HG02571 (cell line): ENCODE measurements at regions not wholly inside any gene's neighbourhood (a gene's known extent, or its start where the extent isn't known, plus 50 kb on each side); places are given as distances from the start of the nearest gene placed in this dataset.

Experiments
- ATAC-seq: cut with Tn5 transposase; IDR thresholded peaks from one replicate; pipeline ENCODE4 v1.9.1; 2021; ENCODE audit warnings: mild to moderate bottlenecking, moderate library complexity; ENCODE audit not compliant: unreplicated experiment

DNA sequence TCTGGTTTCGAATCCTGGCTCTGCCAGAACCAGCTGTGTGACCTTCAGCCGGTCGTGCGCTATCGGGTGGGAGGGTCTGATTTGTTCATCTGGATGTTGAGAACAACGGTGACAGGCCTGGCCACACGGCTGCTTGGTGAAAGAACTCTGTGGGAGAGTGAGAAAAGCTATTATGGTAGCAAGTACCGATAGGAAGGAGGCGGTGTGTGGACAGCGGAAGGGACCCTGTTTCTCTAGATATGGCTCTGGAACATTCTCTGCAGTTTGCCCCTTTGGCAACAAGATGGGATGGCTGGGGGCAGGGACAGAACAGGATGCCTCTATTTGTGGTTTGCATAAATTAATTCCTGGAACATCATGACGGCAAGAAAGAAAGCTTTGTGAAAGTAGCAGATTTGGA is 347.3 kb downstream of the AACS start:
- no peak for ATAC-seq

DNA sequence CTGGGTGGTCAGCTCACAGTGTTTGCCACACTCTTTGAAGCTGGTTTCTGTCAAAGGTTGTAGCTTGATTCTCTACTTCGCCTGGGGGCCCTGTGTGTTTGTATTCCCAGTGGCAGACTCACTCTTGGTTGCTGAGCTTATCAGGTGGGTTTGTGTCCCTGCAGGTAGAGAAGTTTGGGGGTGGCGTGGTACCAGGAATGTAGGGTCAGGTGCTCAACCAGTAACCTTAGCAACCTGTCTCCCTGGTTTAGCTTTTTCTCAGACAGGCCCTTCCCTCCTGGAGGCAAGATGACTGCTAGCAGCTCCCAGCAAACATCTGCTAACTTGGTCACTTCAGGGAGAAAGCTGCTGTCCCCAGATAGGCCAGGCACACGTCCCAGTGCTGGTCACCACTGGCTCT is 352.2 kb downstream of the AACS start:
- ATAC-seq, result no peak

DNA sequence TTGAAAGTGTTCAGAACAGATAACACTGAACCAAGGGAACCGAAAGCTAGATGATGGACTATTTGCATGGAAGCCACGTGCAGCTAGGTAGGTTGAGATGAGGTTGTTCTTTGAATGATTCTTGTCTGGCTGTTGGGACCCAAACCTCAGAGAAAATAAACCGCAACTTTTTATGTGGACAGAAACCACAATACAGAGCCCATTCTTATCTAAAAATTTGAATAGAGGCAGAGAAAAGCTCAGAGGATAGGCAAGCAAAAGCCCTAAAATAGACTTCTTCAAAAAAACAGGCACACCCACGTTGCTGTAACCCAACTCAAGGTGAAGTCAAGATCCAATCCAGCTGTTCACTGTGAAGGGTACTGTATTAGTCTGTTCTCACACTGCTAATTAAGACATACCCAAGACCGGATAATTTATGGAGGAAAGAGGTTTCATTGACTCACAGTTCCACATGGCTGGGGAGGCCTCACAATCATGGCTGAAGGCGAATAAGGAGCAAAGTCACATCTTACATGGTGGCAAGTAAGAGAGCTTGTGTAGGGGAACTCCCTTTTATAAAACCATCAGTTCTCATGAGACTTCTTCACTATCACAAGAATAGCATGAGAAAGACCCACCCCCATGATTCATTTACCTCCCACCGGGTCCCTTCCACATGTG is 353.8 kb downstream of the AACS start:
- ATAC-seq, result no peak

DNA sequence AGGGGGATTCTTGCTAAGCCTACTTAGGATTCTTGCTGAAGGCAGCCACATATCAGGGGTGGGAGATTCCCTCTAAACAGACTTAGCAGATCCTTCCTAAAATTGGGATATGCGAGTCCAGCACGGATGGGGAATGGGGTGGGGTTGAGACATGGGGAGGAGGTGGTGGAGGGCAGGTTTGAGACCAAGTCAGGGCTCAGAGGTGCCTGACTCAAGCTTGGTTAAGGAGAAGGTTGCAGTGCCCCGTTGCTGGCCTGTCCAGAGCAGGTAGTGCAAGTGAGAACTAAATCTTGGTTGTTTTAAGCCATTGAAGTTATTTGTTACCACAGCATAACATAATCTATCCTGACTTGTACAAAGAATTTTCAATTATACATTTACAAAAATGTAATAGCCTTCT is 359.7 kb downstream of the AACS start:
- no peak for ATAC-seq

DNA sequence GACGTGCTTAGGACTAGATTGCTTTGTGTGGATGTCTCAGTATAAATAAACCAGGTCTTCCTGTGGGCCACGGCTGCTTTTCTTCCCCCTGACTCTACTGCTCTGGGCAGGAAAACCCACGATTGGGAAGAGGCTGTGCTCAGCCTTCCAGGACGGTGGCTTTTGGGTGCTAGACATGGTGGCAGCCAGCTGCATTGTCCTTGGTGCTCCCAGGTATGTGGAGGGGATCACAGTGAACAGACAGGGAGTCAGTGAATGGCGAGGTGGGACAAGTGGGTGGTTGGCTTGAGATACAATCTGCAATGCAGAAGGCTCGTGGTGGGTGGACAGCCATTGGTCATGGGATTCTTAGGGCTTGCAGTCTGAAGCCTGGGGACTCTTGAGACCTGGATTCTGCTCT is 366.3 kb downstream of the AACS start:
- ATAC-seq, result no peak

DNA sequence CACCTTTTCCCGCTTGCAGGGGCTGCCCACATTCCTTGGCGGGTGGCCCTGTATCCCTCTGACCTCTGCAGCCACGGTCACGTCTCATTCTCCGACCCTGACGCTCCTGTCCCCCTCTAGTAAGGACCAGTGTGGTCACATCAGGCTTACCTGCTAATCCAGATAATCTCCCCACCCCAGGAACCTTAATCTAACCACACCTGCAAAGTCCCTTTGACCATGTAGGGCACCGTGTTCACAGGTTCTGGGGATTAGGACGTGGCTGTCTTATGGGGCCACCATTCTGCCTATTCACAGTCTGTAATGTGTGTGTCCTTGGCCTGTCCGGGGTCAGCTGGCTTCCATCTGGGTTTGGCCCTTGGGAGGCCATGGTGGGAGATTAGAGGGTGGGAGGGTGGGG is 368.9 kb downstream of the AACS start:
- ATAC-seq, result no peak

DNA sequence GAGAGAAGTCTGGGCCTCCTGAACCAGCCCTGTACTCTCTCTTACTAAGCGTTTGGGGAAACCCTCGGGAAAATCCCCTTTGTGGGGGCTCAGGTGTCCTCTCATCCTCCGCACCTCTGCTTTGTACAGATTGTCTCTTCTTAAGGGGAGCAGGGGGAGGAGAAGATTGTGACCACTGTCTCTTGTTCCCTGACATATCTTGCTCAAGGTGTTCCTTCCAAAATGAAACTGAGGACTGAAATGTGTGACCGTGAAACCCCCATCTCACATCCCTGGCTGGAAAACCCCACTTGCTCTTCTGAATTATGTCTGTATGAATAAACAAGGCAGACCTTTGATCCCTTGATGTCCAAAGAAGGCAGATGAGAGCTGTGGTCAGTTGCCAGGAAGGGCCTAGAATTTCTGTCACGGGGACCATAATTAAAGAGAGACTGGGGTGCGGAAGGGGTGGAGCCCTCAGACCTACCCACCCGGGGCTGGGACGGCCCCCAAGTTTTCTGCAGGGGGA is 369.8 kb downstream of the AACS start:
- ATAC-seq, result peak; percentile 73

DNA sequence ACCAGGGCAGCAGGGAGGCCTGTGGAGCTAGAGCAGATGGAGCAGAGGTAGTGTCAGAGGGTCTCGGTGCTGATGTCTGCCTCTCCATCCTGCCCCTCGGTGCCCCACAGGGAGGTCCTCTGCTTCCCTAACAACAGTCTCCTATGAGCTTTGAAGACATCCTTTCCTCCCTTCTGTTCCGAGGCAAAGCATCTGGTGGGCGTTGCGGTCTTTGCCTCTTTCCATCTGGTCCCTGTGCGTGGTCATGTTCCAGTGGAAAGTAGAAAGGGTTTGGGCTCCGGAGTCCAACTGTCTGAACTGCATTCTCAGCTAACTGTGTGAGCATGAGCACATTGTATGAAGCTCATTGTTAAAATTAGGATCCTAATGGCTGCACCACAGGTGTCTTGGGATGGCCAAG is 370.6 kb downstream of the AACS start:
- no peak for ATAC-seq

DNA sequence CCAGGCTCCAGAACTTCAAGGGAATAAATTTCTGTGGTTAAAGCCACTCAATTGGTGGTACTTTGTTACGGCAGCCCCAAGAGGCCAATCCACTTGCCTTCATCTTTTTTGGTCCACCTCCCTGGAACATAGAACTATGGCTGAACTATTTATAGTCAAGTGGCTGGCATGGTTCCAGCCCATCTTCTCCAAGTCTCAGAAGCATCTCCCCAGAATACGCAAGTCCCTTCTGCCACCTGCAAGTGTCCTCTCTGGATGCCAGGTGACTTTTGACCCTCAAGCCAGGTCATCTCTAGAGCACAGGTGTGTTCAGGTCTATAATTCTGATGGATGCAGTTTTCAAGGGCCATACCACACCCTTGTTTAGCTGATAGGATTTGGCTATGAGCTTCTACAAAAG is 371.5 kb downstream of the AACS start:
- ATAC-seq, result no peak

DNA sequence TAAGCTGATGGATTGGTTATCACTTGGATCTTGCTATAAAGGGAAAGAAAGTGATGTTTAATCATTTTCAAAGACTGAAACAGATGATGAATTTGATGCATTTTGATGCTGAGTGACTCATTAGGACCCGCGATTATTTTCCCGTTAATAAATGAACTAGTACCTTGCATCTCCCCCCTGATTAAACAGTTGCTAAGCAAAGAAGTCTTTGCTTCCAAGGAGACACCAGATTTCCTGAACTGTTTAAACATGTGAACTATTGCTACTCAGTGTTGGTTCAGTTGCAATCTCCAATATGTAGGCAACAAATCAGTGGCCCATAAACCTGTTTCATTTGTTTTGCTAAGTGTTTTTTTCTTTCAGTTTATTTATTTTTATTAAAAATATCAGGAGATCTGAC is 375.2 kb downstream of the AACS start:
- no peak for ATAC-seq

DNA sequence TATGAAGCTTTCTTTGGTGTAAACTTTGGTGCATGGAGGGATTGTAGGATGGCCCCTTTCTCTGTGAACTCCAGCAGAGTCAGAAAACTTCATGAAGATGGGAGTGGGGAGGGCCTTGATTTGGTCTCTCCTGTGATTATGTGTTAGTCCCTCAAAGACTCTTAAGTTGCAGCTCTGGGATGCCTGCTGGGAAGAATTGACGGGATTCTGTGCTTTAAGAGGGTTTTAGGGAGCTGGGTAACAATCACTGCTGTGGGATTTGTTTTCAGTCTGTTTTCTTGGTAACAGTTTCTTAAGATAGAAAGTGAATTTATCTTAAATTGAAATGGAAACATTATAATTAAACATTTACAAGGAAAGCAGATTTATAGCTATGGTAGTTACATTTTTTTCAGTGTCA is 378.1 kb downstream of the AACS start:
- ATAC-seq, result no peak

DNA sequence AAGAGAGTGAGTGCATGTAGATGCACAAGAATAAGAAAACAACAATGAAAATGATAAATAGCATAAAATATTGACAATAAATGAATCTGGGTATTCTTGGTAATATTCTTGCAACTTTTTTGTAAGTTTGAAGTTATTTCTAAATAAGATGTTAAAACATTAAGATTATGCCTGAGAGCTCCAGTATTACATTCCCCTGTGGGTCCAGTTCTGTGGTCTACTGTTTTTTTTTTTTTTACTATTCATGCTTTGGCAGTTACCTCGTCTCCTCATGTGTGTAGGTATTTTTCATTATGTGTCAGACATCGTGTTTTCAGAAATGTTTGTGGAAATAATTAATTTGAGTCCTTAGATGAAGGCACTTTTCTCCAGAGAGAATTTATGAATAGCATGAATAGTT is 386.2 kb downstream of the AACS start:
- ATAC-seq, result no peak

DNA sequence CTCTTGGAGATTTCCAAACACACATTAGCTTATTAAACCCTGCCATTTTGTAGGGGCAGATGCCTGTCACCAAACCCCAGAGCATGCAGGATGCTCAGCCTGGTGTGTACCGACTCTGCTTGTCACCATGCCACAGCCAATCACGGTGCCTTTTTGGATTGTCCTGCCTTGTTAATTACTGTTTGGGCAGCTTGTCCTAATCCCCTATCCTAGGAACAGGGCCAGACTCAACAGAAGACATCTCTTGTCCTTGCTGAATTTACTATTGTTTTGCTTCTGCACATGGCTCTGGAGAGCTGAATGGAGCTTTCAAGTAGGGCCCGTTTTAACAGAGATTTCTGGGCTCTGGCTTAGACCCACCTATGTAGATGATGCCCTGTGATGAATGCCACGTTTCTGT is 388.5 kb downstream of the AACS start:
- no peak for ATAC-seq

DNA sequence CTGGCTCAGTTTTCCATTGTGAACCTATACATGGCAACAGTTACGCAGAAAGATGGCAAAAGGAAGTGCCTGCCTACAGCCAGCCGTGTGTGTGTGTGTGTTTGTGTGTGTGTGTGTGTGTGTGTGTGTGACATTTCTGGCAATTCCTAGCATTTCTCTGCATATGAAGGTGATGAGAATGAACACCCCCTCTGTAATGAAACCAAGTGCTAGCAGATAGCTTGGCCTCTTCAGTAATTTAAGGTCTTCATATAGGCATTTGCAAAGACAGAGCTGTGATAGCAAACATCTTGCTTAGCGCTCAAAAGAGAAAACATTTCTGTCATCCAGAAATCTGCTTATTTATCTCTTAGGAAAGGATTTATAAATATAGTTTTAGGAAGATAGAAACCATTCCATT is 389.1 kb downstream of the AACS start:
- ATAC-seq, result no peak

DNA sequence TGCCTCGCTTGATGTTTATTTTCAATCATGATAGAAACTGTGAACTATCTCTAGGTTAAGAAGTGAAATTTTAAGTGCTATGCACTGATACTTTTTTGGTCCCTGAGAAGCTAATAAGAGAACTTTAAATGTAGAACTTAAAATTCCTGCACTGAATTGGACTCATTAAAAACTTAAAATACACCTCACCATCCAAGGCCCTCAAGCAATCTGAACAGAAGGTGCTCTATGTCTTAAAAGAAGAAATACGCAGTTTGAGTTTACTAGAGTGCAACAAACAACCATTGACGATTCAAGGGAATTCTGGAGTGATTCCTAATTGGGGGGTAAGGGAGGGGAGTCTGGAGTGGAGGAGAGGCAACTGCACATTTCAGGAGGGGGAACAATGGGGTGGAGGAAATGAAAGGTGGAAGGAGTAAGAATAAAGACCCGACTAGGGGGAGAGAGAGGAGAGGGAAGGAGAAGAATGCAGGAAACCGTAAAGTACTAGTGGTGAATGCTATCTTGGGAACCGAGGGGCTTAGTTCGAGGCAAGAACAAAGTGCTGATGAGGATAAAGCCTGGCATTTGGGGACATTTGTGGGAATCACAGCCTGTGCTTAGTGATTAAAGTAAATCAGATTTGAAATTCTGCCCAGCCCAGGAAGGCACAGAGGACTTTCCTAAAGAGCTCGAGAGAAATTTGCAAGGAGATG is 389.7 kb downstream of the AACS start:
- no peak for ATAC-seq

DNA sequence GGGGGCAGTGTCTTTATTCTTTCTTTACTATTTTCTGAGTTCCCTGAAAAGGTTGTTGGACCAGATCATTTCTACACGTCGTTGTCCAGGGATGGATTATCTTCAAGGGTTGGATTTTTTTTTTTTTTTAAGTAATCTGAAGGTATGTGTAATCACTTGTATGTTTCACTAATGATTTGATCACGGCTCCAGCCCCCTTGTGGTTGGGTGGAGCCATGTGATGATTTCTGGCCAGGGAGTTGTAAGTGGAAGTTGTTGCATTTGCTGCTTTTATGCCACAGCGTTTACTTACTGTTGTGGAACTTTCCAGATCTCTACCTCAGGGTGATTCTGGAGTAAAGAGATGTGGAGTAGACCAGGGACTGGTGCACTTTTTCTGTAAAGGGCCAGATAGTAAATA is 390.3 kb downstream of the AACS start:
- no peak for ATAC-seq

DNA sequence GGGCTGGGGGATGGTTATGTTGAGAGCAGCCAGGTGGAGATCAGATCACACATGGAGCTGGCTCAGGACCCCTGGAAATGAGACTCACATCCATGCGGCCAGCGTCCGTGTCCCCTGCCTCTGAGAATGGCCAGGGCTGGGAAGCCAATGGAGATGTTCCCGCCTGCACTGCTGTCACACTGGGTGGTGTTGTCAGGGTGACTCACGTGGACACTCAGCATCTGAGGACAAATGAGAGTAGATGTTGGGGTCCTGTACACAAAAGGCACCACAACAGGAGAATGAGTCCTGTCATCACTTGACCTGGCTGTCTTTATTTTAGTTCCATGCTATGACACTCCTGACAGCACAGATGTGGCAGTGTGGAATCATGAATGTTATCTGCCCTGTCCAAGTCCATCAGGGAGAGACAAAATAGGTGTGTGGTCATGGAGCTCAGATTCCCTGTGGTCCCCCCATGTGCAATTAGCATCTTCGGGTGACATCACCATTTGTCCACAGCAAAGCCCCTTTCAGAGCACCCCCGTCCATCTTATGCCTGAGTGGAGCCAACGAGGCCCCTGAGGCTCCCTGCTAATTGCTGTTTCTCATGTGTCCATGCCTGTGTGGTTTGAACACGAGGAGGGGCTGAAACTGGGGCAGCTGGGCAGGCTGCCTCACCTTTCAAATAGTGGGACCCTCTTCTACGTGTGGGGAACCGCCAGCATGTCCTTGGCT is 393.5 kb downstream of the AACS start:
- no peak for ATAC-seq

DNA sequence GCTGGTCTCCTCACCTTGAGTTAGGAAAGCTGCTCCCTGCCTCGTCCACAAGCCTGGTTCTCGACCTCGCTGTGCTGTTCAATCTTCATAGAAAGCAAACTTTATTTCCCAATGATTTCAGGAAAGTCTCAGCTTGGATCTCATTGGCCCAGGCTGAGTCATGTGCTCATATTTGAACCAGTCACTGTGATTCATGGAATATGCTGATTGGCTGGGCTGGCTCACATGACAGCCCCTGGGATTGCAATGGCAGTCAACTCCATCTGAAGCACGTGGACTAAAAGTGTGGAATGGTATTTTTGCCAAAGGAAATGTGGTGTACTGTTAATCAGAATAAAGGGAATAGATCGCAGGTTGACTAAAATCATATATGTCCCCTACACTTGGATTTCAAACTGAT is 396.6 kb downstream of the AACS start:
- no peak for ATAC-seq

DNA sequence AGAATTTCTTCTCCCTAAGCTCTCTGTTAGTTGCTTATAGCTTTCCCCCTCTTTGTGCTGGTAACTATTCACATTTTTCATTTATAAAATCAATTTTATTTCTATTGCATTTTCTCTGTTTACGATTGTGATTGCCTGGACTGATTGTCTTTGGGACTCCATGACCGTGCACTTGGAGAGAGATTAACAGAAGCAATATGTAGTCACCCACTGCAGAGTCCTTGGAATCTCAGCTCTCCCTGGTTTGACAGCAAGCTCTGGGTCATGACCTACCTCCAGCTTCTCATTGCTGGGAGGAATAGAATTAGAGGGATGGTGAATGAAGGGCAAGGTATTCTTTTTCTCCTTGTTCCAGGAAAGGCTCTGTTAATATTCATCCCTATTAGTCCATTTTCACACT is 398.2 kb downstream of the AACS start:
- ATAC-seq, result no peak

DNA sequence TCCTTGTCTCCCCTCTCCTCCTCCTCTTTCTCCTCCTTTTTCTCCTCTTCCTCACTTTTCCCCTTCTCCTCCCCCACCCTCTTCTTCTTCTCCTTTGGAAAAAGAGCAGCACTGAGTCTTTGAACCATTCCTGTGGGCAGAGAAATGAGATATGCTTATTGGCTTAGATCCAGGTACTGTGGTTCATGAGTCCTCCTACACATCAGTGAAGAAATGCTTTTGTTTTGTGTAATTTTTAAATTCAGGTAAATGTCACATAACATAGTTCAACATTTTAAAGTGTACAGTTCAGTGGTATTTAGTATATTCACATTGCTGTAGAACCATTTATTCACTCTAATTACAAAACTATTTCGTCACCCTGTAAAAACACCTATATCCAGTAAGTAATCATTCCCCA is 402.1 kb downstream of the AACS start:
- no peak for ATAC-seq

DNA sequence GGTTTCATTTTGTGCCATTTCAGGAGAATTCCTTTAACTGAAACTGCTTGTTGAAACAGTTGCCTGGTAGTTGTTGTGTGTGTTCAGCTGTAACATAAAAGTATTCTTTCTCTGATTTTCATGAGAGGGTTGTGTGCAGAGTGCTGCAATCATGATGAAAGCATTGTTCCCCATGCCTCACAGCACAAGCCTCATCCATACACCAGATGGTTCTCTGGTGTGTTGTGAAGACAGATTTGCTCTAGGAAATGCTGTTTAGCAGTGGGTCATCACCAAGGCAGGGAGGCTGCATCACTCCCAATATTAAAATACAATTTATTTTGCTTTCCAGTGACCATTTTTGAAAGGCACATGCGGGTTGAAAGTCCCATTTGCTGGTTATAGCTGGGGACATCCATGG is 404.4 kb downstream of the AACS start:
- ATAC-seq, result no peak
